Panc1 (cell line): ENCODE measurements at regions not wholly inside any gene's neighbourhood (a gene's known extent, or its start where the extent isn't known, plus 50 kb on each side); places are given as distances from the start of the nearest gene placed in this dataset.

Experiments used
- ATAC-seq: fragments of 200-7000 bp; cut with Tn5 transposase; 2 replicates; pipeline ENCODE4 v1.9.1; 2020; ENCODE audit warnings: mild to moderate bottlenecking, moderate library complexity
- BruUV-seq: library from RNA; stranded (reverse); fragments of 400-500 nt; replicated peaks from 2 replicates; lab custom pipeline; 2021; lab: Mats Ljungman, UMichigan
- CTCF ChIA-PET: fragments of 300-600 bp; sonication (Branson Sonifier 250); formaldehyde crosslinking; loops from one replicate; lab custom pipeline; 2022; ENCODE audit warnings: antibody characterized with exemption; lab: Charles Lee
- POLR2A ChIA-PET: fragments of 300-600 bp; sonication (Branson Sonifier 250); formaldehyde crosslinking; loops from one replicate; lab custom pipeline; 2022; ENCODE audit warnings: antibody characterized with exemption; lab: Charles Lee
- DNase-seq: peaks from one replicate; pipeline ENCODE4 v3.0.0-alpha.2; 2010; ENCODE audit warnings: low read depth, low spot score
- H3K27ac ChIP-seq: 2 replicates; pipeline ENCODE4 v1.5.1; 2011; ENCODE audit warnings: mild to moderate bottlenecking, low read length, inconsistent platforms
- H3K27me3 ChIP-seq: fragments of 200-500 bp; sonication (Bioruptor generic); 2 replicates; pipeline ENCODE4 v1.6.0; 2014; ENCODE audit warnings: low read length, inconsistent platforms; ENCODE audit not compliant: control insufficient read depth, insufficient read depth
- H3K36me3 ChIP-seq: fragments of 200-500 bp; sonication (Bioruptor generic); 2 replicates; pipeline ENCODE4 v1.5.1; 2014; ENCODE audit warnings: inconsistent platforms, mild to moderate bottlenecking, low read length, moderate library complexity; ENCODE audit not compliant: control insufficient read depth, insufficient read depth
- H3K4me1 ChIP-seq: 2 replicates; pipeline ENCODE4 v1.5.1; 2011; ENCODE audit warnings: inconsistent platforms, mild to moderate bottlenecking, low read length, moderate library complexity; ENCODE audit not compliant: control insufficient read depth, insufficient read depth
- H3K4me3 ChIP-seq, 2 experiments: 2 replicates each; pipeline ENCODE4 v1.5.1; 2011 to 2012; ENCODE audit warnings: low read depth in 2 of 2, low read length in 2 of 2, mild to moderate bottlenecking in 2 of 2, inconsistent platforms in 1 of 2, moderate library complexity in 1 of 2
- H3K9me3 ChIP-seq: fragments of 200-500 bp; sonication (Bioruptor generic); 2 replicates; pipeline ENCODE4 v1.5.1; 2014; ENCODE audit warnings: low read depth, mild to moderate bottlenecking, inconsistent platforms, low read length, moderate library complexity; ENCODE audit not compliant: control insufficient read depth, insufficient read depth
- CTCF ChIP-seq: fragments of 450-650 bp; IDR thresholded peaks from 2 replicates; pipeline ENCODE4 v1.5.1; 2017; ENCODE audit warnings: mild to moderate bottlenecking
- POLR2AphosphoS5 ChIP-seq: IDR thresholded peaks from 2 replicates; pipeline ENCODE4 v1.6.1; 2012; ENCODE audit warnings: mild to moderate bottlenecking, low read depth, low read length, moderate library complexity
- REST ChIP-seq, 2 experiments: IDR thresholded peaks; 2 replicates each; pipeline ENCODE4 v1.6.1; 2011 to 2012; ENCODE audit warnings: low read depth in 2 of 2, control low read depth in 1 of 2, low read length in 1 of 2, mild to moderate bottlenecking in 1 of 2, moderate library complexity in 1 of 2; ENCODE audit not compliant: insufficient read depth in 1 of 2
- SIN3A ChIP-seq: IDR thresholded peaks from 2 replicates; pipeline ENCODE4 v1.6.1; 2012; ENCODE audit warnings: low read depth, mild to moderate bottlenecking, low read length, moderate library complexity, borderline replicate concordance; ENCODE audit not compliant: insufficient read depth
- TCF7L2 ChIP-seq: IDR thresholded peaks from 2 replicates; pipeline ENCODE4 v1.6.1; 2011; ENCODE audit warnings: mild to moderate bottlenecking, low read depth, low read length, inconsistent platforms
- in situ Hi-C: cut with HindIII; loops from 2 replicates; pipeline ENCODE4 v1.10.0; 2016; ENCODE audit warnings: low sequenced_read_pairs, low pct_unique_long_range_greater_than_20kb
- intact Hi-C: fragments of 100-400 bp; cut with micrococcal nuclease; formaldehyde crosslinking; loops from one replicate; pipeline ENCODE4 v1.10.0; 2022; ENCODE audit not compliant: unreplicated experiment

DNA sequence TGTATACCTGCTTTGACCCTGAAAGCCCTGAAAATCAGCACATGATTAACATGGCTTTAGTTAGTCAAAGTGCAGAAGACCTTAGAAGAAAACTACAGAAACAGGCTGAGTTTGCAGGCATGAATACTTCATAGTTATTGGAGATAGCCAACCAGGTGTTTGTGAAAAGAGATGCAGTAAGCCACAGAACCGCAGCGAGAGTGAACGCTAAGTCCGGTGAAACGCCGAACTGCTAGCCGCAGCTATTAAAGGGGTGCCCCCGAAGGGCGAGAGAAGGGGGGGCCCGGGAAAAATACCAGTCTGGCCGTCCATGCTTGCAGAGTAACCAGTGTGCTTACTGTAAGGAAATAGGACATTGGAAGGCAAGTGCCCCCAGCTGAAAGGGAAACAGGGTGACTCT is 784.0 kb upstream of the TMEM132C start:
- POLR2A ChIA-PET = no interaction called here
- no peaks in the 10 kb centered on the region for H3K36me3 ChIP-seq
- no TSS peak for BruUV-seq
- no peaks in the 10 kb centered on the region for H3K27me3 ChIP-seq
- intact Hi-C loops = no loop called here
- no peak for ATAC-seq
- in situ Hi-C loops = no loop called here
- no peaks in the 10 kb centered on the region for H3K9me3 ChIP-seq
- no peaks in the 10 kb centered on the region for H3K4me1 ChIP-seq
- H3K4me3 ChIP-seq = no peak overlapping the region
- H3K27ac ChIP-seq = no peak overlapping the region
- no peak for DNase-seq
- CTCF ChIA-PET = no interaction called here
- TF ChIP-seq POLR2AphosphoS5 (no peak), CTCF (no peak), SIN3A (no peak), TCF7L2 (no peak), REST (IDR thresholded peaks at IDR 0.05; ENCODE audit: insufficient read depth in 1 of 2, low read depth in 2 of 2, low read length in 1 of 2) (no peak)

- Histone ChIP-seq H3K36me3 (no peaks in the 10 kb centered on the region), H3K27ac (no peak overlapping the region), H3K4me1 (no peaks in the 10 kb centered on the region), H3K4me3 (no peak overlapping the region), H3K27me3 (no peaks in the 10 kb centered on the region), H3K9me3 (no peaks in the 10 kb centered on the region)
- DNase-seq = peak; percentile 1
- in situ Hi-C loops (no loop called here), intact Hi-C loops (no loop called here)
- ChIA-PET CTCF (no interaction called here), POLR2A (no interaction called here)
- TF ChIP-seq REST (IDR thresholded peaks at IDR 0.05; ENCODE audit: insufficient read depth in 1 of 2, low read depth in 2 of 2, low read length in 1 of 2) = no peak
- no TSS peak for BruUV-seq
- no peak for ATAC-seq
Observed at GRCh38 chr12:127485528-127485927, 781.4 kb upstream of the TMEM132C start.
